AG10803 (cell line): ENCODE measurements at regions not wholly inside any gene's neighbourhood (a gene's known extent, or its start where the extent isn't known, plus 50 kb on each side); places are given as distances from the start of the nearest gene placed in this dataset.

ENCODE experiments used
- DNase-seq: peaks from one replicate; pipeline ENCODE4 v3.0.0; 2010; ENCODE audit warnings: low read depth
- H3K4me3 ChIP-seq: 2 replicates; pipeline ENCODE4 v1.5.1; 2011; ENCODE audit warnings: mild to moderate bottlenecking, low read length, control low read depth
- TF ChIP-seq, protein P1 (sequence below): conservative IDR thresholded peaks from 2 replicates; pipeline ENCODE4 v1.5.1; 2011; ENCODE audit warnings: mild to moderate bottlenecking, low read length, control low read depth, inconsistent platforms

DNA sequence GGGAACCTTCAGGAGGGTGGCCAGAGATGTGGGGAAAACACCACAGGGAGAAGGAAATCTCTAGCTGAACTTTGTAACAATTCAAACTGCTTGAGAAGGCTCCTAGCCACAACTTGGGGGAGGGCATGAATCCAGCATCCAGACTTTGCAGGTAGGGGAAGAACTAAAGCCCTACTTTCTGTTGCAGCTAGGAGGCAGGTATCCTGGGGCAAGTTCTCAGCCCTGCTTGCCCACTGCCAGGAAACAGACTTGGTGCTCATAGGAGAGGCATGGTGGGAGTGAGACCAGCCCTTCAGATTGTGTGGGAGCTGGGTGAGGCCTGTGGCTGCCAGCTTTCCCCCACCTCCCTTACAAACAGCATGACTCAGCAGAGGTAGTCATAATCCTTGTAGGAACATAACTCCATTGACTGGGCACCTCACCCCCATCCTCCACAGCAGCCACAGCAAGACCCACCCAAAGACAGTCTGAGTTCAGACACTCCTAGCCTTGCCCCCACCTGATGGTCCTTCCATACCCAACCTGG is 209.5 kb upstream of the CPEB2 start:
- TF ChIP-seq, protein P1, sequence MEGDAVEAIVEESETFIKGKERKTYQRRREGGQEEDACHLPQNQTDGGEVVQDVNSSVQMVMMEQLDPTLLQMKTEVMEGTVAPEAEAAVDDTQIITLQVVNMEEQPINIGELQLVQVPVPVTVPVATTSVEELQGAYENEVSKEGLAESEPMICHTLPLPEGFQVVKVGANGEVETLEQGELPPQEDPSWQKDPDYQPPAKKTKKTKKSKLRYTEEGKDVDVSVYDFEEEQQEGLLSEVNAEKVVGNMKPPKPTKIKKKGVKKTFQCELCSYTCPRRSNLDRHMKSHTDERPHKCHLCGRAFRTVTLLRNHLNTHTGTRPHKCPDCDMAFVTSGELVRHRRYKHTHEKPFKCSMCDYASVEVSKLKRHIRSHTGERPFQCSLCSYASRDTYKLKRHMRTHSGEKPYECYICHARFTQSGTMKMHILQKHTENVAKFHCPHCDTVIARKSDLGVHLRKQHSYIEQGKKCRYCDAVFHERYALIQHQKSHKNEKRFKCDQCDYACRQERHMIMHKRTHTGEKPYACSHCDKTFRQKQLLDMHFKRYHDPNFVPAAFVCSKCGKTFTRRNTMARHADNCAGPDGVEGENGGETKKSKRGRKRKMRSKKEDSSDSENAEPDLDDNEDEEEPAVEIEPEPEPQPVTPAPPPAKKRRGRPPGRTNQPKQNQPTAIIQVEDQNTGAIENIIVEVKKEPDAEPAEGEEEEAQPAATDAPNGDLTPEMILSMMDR = no peak
- no peak for DNase-seq
- no peak overlapping the region for H3K4me3 ChIP-seq

DNA sequence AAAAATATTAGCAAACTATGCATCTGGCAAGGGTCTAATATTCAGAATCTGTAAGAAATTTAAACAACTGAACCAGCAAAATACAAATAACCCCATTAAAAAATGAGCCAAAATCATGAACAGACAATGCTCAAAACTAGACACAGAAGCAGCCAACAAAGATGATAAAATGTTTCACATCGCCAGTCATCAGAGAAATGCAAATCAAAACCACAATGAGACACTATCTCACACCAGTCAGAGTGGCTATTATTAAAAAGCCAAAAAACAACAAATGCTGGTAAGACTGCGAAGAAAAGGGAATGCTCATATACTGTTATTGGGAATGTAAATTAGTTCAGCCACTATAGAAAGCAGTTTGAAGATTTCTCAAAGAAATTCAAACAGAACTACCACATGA is 201.3 kb upstream of the CPEB2 start:
- DNase-seq = no peak
- no peak overlapping the region for H3K4me3 ChIP-seq
- TF ChIP-seq, protein P1 = no peak

DNA sequence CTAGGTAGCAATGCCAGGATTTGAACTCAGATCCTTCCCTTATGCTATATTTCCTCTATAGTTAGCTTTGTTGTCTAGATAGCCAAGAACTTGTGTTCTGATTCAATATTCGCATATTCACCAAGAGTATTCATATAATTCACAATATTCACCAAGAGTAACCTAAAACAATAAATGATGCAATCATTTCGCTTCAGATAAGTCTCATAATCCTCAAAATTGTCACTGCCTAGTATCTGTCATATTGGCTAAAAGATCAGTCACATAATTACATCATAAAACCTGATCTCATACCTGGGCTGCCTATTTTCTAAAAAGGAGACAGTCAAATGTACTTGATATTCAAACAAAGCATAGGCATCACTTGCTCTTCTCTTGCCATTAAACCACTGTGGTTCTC is 199.7 kb upstream of the CPEB2 start:
- no peak for DNase-seq
- H3K4me3 ChIP-seq = no peak overlapping the region
- TF ChIP-seq, protein P1 = no peak

DNA sequence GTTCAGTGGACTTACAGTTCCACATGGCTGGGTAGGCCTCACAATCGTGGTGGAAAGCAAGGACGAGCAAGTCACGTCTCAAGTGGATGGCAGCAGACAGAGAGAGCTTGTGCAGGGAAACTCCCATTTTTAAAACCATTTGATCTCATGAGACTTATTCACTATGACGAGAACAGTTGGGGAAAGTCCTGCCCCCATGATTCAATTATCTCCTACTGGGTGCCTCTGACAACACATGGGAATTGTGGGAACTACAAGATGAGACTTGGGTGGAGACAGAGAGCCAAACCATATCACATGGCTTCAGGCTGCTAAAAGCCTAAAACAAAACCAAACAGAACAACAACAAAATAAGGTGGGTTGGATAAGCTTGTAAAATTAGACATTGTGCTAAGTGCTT is 194.4 kb upstream of the CPEB2 start:
- H3K4me3 ChIP-seq = no peak overlapping the region
- TF ChIP-seq, protein P1 = no peak
- DNase-seq = no peak

DNA sequence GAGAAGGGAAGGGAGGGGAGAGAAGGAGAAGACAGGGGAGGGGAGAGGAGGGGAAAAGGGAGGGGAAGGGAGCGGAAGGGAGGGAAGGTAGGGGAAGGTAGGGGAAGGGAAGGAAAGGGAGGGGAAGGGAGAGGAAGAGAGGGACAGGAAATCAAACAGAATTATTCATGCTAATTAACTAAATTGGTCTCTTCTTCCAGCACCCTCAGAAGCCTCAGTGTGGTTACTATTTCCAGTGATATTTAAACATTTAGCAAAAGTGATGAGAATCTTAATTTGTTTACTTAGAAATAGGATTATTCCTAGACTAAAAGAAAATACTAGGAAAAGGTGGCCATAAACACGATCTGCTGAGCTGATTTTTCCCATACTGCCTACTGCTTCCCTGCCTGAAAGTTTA is 193.1 kb upstream of the CPEB2 start:
- TF ChIP-seq, protein P1 = no peak
- DNase-seq = no peak
- H3K4me3 ChIP-seq = no peak overlapping the region

DNA sequence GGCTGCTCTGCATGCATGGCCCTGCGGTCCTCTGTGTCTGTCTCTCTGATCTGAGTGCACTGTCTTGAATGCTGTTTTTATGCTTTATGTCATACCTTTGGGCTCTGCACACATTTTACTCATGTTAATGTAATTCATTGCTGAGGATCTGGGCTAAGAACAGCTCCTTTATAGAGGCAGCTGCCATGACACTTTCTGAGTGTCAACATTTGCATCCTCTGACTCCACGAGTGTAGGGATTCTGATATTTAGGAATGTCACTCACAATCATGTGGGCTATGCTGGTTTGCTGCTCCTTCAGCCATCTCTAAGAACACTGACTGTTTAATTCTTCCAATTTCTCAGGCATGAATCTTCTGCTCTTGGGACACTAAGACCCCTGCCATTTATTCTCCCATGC is 192.2 kb upstream of the CPEB2 start:
- TF ChIP-seq, protein P1 = no peak
- H3K4me3 ChIP-seq = no peak overlapping the region
- no peak for DNase-seq

DNA sequence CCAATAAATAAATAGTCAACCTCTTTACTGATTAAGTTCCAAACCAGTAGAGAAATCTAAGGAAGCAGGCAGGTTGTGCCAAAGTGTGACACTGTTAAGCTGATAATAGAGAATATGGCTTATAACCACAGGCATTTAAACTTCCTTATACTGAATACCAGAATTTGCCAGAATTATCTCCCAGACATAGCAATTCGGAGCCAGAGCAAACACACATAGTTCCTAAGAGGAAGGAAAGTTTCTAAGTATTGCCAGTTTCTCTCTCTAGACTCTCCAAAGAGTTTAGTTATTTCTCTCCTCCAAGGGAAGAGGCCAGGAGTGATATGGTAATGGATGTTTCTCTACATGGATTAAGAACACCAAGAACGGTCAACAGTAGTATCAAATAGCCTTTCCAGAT is 191.7 kb upstream of the CPEB2 start:
- DNase-seq = no peak
- TF ChIP-seq, protein P1 = no peak
- no peak overlapping the region for H3K4me3 ChIP-seq
